ENCODE measurements at regions not wholly inside any gene's neighbourhood (a gene's known extent, or its start where the extent isn't known, plus 50 kb on each side); places are given as distances from the start of the nearest gene placed in this dataset.
"Not testable (repeated sequence)": the region's sequence is repeated elsewhere in the genome, so short reads cannot be mapped to it uniquely, and the experiment has no call there.

DNA sequence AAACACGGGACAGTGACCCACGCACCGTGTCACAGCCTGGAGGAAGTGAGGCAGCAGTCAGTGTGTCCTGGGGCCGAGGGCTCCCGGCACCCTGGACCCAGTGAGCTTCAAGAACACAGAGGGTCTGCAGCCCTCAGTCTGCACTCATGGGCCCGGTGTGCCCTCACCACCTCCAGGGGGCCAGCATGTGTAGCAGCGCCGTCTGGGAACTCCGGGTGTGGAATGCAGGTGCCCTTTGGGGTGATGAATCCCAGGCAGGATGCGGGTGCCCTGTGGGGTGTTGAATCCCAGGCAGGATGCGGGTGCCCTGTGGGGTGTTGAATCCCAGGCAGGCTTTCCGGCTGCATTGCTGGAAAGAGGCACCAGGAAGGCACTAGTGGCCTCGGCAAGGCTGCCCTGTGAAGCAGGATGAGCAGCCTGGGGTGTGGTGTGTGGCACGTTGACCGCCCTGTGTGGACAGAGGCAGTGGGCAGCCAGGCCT lies 1399.9 kb downstream of the BRD1 start:
- DNase-seq (ENCODE audit: low read depth): no peak

DNA sequence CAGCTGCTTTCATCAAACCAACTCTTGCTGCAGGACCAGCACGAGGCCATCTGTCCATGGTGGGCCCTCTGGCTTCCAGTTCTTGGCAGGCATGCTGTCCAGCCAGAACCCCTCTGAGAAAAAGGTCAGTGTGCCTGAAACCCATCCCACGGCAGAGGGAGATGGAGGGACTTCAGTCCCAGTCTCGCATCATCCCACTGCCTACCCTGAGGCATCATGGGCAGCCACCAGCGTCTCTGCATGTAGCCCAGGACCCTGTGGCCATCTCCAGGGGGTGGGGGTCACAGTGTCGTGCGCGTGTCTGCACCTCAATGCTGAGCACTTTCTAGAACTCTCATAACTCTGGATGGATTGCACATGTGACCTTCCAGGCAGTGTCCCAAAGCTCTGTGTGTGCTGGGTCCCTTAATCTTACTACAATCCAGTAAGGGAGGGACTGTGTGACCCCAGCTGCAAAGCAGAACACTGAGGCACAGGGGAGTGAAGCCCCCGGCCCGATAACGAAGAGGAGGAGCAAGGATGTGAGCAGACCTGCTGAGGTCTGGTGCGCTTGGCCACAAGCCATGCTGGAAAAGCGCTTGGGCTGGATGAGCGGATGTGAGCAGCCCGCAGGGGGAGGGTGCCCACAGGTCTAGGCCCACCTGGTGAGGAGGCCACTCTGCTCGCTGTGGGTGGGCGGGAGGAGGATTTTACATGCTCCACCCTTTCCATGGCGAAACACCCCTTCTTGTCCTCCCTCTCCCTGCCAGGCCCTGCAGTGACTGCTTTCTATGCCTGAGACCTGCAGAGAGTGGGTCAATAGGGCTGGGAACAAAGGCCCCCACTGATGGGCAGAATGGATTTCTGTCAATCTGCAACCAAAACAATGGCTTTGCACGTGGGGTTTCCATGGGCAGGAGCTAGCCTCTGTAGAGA lies 1401.0 kb downstream of the BRD1 start:
- DNase-seq (ENCODE audit: low read depth): no peak

DNA sequence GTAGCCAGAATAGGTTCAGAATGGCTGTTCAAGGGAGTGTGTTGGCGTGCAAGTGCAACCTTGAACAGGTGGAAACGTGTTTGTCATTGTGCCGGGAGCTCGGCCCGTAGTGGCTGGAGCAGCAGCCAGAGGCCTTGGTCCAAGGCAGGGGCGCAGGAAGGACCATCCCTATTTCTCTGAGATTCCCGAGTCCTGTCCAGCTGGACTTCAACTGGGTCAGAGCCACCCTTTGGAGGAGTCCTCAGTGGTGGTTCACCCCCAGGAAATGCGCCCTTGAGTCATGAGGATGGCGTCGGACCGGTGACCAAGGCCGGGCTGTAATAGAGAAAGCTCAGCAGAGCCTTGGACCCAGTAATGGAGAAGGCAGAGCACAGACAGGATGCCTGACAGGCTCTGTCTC lies 1402.0 kb downstream of the BRD1 start:
- DNase-seq (ENCODE audit: low read depth): no peak

DNA sequence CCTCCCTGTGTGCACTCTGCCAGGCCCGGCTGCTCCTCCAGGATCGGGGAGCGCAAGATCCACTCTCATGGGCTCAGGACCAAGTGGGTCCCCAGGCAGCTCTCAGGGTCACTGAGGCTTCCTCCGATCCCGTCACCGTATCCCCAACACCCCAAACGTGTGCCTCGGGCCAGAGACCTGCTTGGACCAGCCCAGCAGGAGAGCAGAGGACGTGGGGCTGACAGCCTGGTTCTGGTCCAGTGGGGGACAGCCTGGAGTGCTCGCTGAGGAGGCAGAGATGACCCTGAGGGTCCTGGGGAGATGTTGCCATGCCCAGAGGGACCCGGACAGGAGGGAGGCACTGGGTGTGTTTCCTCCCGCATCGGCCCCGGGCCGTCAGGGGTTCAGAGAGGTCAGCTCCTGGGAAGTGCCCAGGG lies 1402.6 kb downstream of the BRD1 start:
- no peak for DNase-seq (ENCODE audit: low read depth)

DNA sequence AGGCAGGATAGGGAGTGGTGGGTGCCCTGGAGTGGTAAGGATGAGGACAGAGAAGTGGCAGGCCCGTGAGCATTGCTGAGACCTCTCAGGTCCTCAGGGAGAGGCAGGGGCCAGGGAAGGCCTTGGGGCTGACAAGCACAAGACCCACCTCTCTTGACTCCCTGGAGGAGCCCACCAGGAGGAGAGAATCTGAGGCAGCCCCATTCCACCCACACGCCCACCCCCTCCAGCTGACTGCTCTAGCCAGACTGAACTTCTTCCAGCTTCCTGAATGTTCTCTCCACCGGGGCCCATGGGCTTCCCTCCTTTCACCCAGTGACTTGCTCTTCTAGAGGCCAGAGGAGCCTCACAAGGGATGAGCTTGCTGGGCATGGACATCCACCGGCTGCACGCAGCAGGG lies 1403.0 kb downstream of the BRD1 start:
- no peak for DNase-seq (ENCODE audit: low read depth)

DNA sequence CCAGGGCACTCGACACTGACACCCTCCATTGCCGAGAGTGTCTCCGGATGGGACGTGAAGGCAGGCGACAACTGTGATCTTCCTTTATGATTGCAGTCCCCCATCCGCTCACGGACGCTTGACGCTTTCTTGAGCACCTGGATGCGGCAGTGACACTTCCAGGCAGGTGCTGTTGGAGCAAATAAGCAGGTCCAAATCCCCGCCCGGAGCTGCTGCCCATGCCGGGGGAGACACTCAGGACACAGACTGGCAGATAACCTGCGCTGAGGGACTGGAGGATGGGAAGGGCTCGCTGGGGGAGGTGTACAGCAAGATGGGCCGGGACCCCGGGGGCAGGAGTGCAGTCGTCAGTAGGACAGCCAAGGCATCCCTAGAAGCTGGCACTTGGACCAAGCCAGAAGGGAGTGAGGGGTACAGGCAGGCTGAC lies 1403.5 kb downstream of the BRD1 start:
- no peak for DNase-seq (ENCODE audit: low read depth)

DNA sequence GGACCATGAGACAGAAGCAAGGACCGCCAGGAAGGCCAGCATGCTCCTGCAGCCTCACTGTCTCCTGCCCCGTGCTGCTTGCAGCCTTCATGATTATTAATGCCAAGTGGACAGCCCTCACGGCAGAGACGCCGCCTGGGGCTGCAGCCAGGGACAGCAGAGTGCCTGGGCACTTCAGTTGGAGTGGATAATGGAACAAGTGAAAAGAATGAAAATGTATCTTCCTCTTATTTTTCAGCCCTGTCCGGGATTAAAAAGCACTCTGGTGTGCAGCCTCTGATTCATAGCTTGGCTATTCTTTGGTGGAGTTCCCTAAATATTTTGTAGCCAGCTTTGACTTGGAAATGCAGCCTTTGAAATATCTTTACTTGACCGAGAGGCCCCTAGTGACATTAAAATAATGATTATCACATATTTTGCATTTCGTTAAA lies 1404.2 kb downstream of the BRD1 start:
- no peak for DNase-seq (ENCODE audit: low read depth)

DNA sequence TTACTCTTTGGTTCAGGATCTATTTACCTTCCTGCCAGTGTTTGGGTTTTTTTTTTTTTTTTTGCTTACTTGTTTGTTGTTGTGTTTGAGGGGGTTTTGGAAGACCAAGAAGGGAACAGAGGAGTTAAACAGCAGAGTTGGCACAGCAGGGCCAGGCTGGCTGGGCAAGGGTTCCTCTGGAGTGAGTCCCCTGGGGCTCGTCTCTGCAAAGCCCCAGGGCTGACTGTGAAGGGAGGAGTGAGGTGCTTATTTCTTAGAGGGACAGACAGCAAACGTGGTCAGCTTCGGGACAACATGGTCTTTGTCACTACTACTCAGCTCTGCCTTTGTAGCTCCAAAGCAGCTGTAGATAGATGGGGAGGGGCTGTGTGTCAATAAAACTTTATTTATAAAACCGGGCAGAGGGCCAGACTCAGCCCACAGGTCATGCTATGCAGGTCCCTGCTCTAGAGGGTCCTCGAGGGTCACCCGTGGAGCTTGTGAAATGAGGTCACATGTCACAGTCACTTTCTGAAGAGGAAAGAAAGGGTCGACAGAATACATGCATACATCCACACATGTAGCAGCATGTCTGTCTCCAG lies 1404.7 kb downstream of the BRD1 start:
- DNase-seq (ENCODE audit: low read depth): no peak

DNA sequence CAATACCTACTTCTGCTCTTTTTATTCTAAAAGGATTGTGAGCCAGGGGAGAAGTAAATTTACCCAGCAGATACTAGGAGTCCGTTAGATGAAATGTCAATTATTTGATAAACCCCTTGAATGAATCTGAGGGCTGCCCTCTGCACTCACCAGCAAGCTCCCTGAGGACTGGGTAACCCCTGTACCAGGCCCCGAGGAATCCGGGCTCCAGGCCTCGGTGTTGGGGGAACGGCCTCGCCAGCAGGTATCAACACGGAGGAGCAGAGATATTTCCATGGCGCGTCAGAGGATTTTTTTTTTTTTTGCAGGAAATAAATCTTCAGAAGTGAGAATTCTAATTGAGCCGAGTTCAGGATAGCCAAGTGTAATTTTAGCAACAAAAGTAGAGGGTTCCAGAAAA lies 1408.8 kb downstream of the BRD1 start:
- no peak for DNase-seq (ENCODE audit: low read depth)

DNA sequence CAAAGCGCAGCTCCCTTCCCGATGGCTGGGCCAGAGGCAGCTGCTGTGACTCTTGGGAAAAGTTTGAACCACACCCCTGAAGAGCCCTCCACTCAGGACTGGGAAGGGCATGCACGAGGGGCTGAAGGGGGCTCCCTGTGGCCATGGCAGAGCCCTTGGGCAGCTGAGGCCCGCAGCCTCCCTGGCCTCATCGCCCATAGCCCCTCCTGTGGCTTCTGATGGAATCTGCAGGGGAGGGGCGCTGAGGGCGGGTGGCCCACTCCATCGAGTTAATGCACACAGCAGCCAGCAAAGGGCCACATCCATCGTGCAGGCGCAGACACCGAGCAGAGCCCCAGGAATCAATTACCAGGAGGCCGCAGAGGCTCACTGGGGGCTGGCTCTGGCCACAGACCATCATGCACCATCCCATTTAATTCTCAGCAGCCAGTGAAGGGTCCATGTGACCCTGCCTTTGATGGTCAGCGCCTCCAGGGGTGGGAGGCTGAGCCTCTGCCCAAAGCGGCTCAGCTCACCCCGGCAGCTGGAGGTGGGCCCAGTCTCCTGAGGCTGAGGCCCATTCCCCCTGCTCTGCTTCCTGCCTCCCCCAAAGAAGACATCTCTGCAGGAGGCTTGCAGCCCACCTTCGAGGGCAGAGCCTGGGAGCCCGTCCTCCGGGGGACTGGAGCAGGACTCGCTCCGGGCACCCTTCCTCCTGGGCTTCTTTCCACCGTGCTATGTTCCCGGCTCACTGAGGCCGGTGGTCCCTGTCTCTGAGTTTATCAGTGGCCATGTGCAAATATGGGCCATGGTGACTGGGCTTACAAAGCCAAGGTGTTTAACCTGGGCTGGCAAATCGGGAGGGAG lies 1410.2 kb downstream of the BRD1 start:
- no peak for DNase-seq (ENCODE audit: low read depth)

DNA sequence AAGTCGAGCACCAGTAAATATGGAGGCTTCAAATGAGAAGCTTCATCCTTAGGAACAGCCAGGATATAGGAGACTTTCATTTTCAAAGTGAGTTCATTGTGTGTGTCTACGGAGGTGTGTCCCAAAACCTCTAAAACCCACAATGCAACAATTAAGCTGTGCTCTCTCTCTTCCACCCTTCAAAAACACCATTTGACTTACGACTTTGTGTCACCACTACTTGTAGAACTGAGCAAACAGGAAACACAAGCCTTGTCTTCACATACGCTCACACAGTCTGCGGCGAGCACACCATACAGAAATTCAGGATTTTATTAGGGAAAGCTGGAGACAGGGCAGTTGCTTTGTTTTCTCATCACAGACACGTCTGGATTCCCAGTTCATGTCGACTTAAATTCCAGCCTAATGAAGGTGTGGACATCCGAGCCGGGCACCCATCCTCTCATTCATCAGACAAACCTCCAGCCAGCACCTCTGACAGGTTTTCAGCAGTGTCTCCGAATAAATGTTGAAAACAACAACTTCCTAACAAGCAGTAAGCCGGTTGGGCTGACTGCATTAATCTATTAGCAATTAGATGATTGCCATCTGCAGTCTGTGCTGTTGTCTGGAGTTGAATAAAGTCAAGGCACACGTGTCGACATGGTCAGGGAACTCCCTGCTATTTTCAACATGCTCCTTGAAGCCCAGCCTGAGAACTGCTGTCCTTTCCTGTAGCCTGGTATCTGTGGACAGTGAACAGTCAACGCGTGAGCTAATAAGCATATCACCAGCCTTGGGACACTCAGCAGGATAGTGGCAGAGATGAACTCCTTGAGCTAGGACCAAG lies 1411.1 kb downstream of the BRD1 start:
- DNase-seq (ENCODE audit: low read depth): no peak

DNA sequence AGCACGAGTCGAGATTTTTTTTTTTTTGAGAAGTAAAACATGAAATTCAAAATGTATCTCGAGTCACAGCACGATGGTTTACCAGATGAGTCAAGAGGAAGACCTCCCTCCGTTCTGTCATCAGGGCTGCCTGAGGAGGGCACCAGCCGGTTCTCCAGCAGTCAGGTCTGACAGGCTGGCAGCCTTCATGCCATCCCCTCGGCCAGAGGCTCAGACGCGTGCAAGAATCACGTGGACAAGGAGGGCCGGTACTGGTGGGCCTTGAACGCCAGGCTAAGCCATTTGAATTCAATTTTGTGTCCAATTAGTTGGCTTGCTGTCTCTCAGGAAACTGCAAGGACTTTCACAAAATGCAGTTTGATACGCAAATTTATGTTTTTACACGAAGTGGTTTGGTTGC lies 1412.2 kb downstream of the BRD1 start:
- no peak for DNase-seq (ENCODE audit: low read depth)

DNA sequence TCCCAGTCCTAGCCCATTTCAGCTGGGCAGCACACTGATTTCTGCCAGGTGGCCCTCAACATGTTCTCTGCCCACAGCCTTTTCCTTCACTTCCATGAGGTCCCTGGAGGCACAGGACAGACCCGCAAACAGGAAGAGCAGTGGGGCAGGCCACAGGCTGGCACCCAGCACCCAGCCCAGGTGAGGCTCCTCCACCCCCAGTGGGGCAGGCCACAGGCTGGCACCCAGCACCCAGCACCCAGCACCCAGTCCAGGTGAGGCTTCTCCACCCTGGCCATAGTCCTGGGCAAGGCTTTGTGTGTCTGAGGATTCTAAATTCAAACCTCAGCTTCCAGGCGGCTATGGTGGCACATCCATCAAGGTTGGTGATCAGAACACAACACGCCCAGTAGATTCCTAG lies 1413.0 kb downstream of the BRD1 start:
- DNase-seq (ENCODE audit: low read depth): no peak

DNA sequence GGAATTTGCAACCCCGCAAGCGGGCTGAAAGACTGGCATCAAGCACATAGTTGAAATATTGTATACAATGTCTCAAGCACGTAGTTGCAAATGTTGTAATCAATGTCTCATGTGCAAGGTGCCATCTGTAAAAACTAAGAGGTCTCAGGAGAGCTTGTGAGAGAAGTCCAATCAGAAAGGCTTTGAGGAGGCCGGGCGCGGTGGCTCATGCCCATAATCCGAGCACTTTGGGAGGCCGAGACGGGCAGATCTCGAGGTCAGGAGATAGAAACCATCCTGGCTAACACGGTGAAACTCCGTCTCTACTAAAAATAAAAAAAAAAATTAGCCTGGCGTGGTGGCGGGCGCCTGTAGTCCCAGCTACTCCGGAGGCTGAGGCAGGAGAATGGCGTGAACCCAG lies 1414.7 kb downstream of the BRD1 start:
- not testable (repeated sequence) for DNase-seq (ENCODE audit: low read depth)

DNA sequence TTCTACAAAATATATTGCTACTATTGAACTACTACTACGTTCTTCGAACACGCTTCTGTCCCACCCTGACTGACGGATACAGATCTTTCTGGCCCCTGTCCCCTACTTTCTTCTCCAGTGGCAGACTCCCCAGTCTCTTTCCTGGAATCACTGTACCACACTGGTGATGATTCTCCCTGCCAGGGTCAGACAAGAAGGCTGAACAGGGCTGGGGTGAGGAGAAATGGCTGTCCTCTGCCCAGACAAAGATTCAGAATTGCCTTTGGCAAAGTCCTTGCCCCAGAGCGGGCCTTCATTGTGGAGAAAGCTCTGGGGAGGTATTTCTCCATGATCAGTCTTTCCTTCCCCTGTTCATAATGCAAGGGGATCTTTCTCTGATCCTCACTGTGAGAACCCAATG lies 1417.1 kb downstream of the BRD1 start:
- DNase-seq (ENCODE audit: low read depth): no peak

DNA sequence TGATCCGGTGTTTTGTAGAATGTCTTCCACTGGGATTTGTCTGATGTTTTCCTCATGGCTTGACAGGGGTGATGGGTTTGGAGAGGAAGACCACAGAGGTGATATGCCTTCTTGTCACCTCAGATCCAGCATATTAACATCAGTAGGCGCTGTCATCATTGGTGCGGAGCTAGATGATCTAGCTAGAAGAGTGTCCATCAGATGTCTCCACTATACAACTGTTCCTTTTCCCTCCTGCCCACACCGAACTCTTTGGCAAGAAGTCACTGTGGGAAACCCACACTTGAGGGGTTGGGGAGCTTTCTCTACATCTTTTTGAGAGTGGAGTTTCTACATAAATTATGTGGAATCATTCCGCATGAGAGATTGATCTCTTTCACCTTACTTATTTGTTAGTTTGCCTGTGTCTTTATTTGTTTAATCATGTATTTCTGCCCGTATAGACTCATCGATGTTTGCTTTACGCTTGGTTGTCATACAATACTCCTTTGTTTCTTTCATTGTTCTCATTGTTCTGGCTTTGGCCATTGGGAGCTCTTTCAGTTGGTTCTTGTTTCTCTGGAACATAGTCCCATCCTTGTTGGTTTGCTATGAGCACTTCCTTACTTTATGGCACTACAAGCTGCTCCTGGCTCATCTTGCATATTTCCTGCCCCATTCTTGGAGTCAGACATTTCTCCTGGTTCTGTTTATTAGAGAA lies 1420.3 kb downstream of the BRD1 start:
- DNase-seq (ENCODE audit: low read depth): no peak

DNA sequence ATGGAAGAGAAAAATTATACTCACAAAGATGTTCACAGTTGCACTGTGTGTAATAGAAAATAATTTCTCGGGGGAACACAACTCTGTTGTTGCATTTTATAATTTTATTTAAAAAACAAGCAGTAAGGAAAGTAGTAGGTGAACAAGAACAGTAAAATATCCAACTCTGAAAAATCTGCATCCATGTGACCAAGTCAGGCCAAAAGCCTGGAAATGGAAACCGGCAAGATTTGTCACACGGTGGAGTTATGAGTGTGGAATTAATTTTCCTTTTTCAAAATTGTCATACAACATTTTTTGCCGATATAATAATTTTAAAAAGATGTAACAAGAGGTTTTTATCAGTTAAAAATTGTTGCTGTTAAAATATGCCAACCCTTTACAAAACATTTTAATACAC lies 1421.5 kb downstream of the BRD1 start:
- no peak for DNase-seq (ENCODE audit: low read depth)

DNA sequence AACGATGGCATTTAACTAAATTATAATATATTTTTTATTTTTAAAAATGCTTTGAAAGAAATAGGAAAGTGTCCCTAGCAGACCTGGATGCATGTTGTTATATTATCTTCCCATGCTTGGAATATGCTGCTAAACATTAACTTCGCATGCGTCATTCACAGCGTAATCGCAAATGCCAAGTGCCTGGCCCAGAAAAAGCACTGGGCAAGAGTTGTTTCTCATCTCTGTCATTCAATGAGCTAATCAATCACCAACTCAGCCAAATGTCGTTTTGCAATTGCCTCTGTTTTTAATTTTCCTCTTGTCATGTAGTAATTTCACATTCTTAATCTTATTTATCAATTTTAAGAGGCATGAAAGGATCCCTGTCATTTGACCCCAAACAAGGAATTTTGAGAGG lies 1421.9 kb downstream of the BRD1 start:
- DNase-seq (ENCODE audit: low read depth): no peak

DNA sequence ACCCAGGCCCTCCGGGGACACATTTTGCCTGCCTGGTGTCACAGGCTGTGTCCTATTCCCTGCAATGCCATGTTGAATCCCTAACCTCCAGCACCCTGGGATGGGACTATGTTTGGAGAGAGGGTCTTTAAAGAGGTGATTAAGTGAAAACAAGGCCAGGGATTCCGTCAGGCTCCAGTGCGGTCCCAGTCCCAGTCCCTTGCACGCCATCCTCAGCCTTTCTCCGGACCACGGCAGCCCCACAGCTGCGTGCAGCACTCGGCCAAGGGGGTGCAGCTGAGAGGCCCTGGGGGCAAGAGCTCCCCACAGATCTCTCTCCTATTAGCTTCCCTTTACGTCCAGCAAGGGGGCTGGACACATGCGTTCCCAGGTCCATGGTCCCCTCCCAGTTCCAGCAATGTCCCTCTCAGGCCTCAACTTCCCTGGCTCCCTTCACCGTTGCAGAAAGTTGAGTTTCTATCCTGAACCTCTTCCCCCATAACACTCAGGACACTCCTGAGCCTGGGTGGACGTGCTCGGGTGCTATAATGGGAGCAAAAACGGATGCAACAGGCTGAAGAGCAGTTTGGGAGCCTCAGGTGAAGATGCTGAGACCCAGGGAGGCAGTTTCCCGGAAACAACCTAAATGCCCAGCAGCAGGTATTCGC lies 1422.7 kb downstream of the BRD1 start:
- no peak for DNase-seq (ENCODE audit: low read depth)

All from activated T-helper 1 cell treated with Interleukin-2 at 50 U/mL for 16 hours (primary cell).